Stomach (tissue), 8 donors: ENCODE measurements at regions not wholly inside any gene's neighbourhood (a gene's known extent, or its start where the extent isn't known, plus 50 kb on each side); places are given as distances from the start of the nearest gene placed in this dataset.
"Not testable (repeated sequence)": the region's sequence is repeated elsewhere in the genome, so short reads cannot be mapped to it uniquely, and the experiment has no call there.

Experiments
- DNase-seq, 2 donors: peaks; one replicate each; pipeline versions ENCODE4 v3.0.0 to v3.0.0-alpha.2; 2013 to 2019
- H3K27ac ChIP-seq, 5 donors: fragments of 200-600 bp in 4 of 5; sonication (generic) in 4 of 5; one replicate each; pipeline ENCODE4 v1.5.1; 2013 to 2019; ENCODE audit warnings: mild to moderate bottlenecking in 1 of 5, moderate library complexity in 1 of 5
- H3K27me3 ChIP-seq, 3 donors: fragments of 200-600 bp; sonication (generic); one replicate each; pipeline ENCODE4 v1.5.1; 2017 to 2019; ENCODE audit warnings: mixed run types in 1 of 3
- H3K36me3 ChIP-seq, 4 donors: fragments of 200-600 bp; sonication (generic); 1 replicate in 3 of 4; 2 replicates in 1 of 4; pipeline ENCODE4 v1.5.1; 2016 to 2019
- H3K4me1 ChIP-seq, 4 donors: fragments of 200-600 bp; sonication (generic); one replicate each; pipeline ENCODE4 v1.5.1; 2016 to 2019
- H3K4me3 ChIP-seq, 4 donors: fragments of 200-600 bp; sonication (generic) in 3 of 4; one replicate each; pipeline ENCODE4 v1.5.1; 2016 to 2019; ENCODE audit warnings: mild to moderate bottlenecking in 1 of 4
- H3K9me3 ChIP-seq, 4 donors: fragments of 200-600 bp; sonication (generic); one replicate each; pipeline ENCODE4 v1.5.1; 2016 to 2019
- EP300 ChIP-seq: sonication (generic); formaldehyde crosslinking; IDR thresholded peaks from one replicate; pipeline ENCODE4 v1.6.1; 2017; ENCODE audit warnings: antibody characterized with exemption
- POLR2A ChIP-seq, 4 donors: fragments of 450-650 bp; IDR thresholded peaks; one replicate each; pipeline ENCODE4 v1.6.1; 2016; ENCODE audit warnings: antibody characterized with exemption in 4 of 4, control low read depth in 2 of 4, mild to moderate bottlenecking in 1 of 4, moderate library complexity in 1 of 4
- POLR2AphosphoS5 ChIP-seq, 3 donors: sonication (generic); formaldehyde crosslinking; IDR thresholded peaks; one replicate each; pipeline ENCODE4 v1.6.1; 2016; ENCODE audit warnings: antibody characterized with exemption in 3 of 3
- WGBS, 5 donors: extraction: QIAGEN DNeasy Blood & Tissue Kit in 3 of 5; methylation state at CpG; one replicate each; pipeline versions ENCODE4 v1.1.5 to v1.1.7; 2013 to 2018; 5-methylcytosine and 5-hydroxymethylcytosine counted together
- intact Hi-C: fragments of 100-400 bp; cut with DNase I; formaldehyde crosslinking; loops from one replicate; pipeline ENCODE4 v1.15.1; 2023; ENCODE audit warnings: low total_unique reads
- TF ChIP-seq, protein P1 (sequence below), 7 experiments: fragments of 450-650 bp in 4 of 7; fragments of 200-600 bp in 3 of 7; sonication (generic) in 3 of 7; IDR thresholded peaks; one replicate each; pipeline ENCODE4 v1.5.1; 2016 to 2019; ENCODE audit warnings: antibody characterized with exemption in 7 of 7, control low read depth in 2 of 7, mild to moderate bottlenecking in 1 of 7
- donor health status: healthy with polysubstance abuse.
- donor health status: Bipolar disorder and iron deficiency.
- donor health status: healthy.

DNA sequence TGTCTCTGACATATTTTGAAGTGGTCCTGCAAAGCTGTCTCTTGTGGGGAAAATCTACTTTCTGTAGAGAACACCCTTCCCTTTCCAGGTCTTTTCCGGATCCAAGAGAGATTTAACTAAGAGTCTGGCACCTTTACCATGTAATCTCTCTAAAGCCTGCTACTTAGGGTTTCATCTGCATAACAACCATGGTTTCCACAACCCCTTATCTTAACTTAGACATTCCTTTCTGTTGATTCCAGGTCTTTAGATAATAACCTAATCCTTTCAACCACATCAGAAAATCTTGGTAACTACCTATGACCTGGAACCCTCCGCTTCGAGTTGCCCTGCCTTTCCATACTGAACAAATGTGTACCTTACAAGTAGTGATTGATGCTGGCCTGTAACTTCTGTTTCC lies 243.6 kb upstream of the PTER start:
- no peaks in the 10 kb centered on the region for H3K27me3 ChIP-seq
- no peaks in the 10 kb centered on the region for H3K4me1 ChIP-seq
- intact Hi-C loops, result no loop called here
- H3K27ac ChIP-seq, result no peak overlapping the region
- H3K4me3 ChIP-seq, result no peak overlapping the region
- no peaks in the 10 kb centered on the region for H3K36me3 ChIP-seq
- TF ChIP-seq POLR2A (IDR thresholded peaks at IDR 0.05) (no peak), EP300 (no peak), POLR2AphosphoS5 (IDR thresholded peaks at IDR 0.05) (no peak)
- TF ChIP-seq, protein P1, sequence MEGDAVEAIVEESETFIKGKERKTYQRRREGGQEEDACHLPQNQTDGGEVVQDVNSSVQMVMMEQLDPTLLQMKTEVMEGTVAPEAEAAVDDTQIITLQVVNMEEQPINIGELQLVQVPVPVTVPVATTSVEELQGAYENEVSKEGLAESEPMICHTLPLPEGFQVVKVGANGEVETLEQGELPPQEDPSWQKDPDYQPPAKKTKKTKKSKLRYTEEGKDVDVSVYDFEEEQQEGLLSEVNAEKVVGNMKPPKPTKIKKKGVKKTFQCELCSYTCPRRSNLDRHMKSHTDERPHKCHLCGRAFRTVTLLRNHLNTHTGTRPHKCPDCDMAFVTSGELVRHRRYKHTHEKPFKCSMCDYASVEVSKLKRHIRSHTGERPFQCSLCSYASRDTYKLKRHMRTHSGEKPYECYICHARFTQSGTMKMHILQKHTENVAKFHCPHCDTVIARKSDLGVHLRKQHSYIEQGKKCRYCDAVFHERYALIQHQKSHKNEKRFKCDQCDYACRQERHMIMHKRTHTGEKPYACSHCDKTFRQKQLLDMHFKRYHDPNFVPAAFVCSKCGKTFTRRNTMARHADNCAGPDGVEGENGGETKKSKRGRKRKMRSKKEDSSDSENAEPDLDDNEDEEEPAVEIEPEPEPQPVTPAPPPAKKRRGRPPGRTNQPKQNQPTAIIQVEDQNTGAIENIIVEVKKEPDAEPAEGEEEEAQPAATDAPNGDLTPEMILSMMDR (IDR thresholded peaks at IDR 0.05), result no peak
- WGBS, 5 donors, result 43 to 65% (median 53%) methylated on average over 3 of the region's 3 CpGs
- no peak for DNase-seq
- no peaks in the 10 kb centered on the region for H3K9me3 ChIP-seq

DNA sequence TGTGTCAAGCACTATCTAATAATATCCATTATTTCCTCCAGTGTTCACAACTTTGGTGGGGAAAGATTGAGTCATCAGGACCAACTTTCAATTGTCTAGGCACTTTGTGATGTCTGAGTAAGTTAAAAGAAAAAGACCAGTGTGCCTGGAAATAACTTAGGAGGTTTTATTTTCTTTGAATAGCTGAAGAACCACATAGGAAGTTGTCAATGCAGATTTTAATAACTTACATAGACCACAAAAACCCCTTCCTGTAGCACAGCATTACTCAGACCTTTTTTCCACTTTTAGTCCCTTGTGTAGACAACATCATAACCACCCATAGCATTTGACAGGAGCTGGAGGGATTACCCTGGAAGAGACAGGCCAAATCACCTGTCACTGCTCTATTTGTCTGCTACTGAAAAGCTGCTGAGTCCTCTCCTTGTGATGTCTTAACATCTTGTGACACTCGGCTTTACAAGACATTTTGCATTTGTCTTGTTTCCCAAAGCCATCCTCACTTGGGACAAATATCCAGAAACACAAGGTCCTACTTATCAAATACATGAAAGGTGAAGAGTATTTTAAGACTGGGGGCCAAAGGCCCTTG lies 241.5 kb upstream of the PTER start:
- TF ChIP-seq POLR2AphosphoS5 (IDR thresholded peaks at IDR 0.05), result no peak
- TF ChIP-seq, protein P1 (IDR thresholded peaks at IDR 0.05), result no peak
- TF ChIP-seq EP300, result no peak
- TF ChIP-seq POLR2A (IDR thresholded peaks at IDR 0.05), result no peak
- H3K4me1 ChIP-seq, result no peaks in the 10 kb centered on the region
- 46 to 78% (median 67%) methylated on average over 1 of the region's 1 CpG for WGBS, 5 donors
- H3K9me3 ChIP-seq, result no peaks in the 10 kb centered on the region
- H3K4me3 ChIP-seq, result no peak overlapping the region
- no peak overlapping the region for H3K27ac ChIP-seq
- no peaks in the 10 kb centered on the region for H3K36me3 ChIP-seq
- H3K27me3 ChIP-seq, result no peaks in the 10 kb centered on the region
- intact Hi-C loops, result no loop called here
- DNase-seq, result no peak

DNA sequence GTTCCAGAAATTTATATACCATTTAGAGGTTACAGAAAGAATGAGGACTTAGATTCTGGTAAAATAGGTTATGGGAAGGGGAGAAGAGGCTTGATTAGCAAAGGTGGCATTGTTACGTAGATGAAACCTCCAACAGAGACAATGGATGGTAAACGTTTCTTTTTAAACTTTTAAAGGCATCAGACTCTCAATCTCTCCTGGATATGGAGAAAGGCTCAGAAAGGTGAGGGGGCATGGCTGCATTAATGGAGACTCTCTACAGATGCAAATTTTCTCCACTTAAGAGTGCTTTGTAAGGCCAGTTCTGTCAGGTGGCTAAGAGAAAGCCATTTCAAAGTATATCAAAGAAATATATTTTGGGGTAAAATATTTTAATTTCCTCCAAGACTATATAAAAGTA lies 240.9 kb upstream of the PTER start:
- intact Hi-C loops, result no loop called here
- no peaks in the 10 kb centered on the region for H3K27me3 ChIP-seq
- H3K27ac ChIP-seq, result no peak overlapping the region
- no peak for DNase-seq
- no peaks in the 10 kb centered on the region for H3K36me3 ChIP-seq
- no peaks in the 10 kb centered on the region for H3K4me1 ChIP-seq
- WGBS, 5 donors, result 53 to 71% (median 64%) methylated on average over 2 of the region's 2 CpGs
- H3K4me3 ChIP-seq, result no peak overlapping the region
- no peak for TF ChIP-seq POLR2A (IDR thresholded peaks at IDR 0.05)
- TF ChIP-seq POLR2AphosphoS5 (IDR thresholded peaks at IDR 0.05), result no peak
- TF ChIP-seq, protein P1 (IDR thresholded peaks at IDR 0.05), result no peak
- TF ChIP-seq EP300, result no peak
- H3K9me3 ChIP-seq, result no peaks in the 10 kb centered on the region

DNA sequence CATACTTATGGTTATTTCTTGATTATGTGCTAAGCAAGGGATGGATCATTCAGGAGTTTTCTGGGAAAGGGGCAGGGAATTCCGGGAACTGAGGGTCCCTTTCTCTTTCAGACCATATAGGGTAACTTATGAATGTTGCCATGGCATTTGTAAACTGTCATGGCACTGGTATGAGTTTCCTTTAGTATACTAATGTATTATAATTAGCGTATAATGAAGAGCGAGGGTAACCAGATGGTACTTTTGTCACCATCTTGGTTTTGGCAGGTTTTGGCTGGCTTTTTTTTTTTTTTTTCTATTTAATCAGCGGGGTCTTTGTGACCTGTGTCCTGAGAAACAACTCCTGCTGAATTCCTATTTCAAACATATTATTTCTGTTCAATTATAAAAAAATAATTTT lies 237.6 kb upstream of the PTER start:
- Histone ChIP-seq H3K4me1 (no peaks in the 10 kb centered on the region), H3K9me3 (no peaks in the 10 kb centered on the region), H3K27ac (no peak overlapping the region), H3K36me3 (no peaks in the 10 kb centered on the region), H3K27me3 (no peaks in the 10 kb centered on the region), H3K4me3 (no peak overlapping the region)
- intact Hi-C loops, result no loop called here
- no peak for TF ChIP-seq POLR2AphosphoS5 (IDR thresholded peaks at IDR 0.05)
- no peak for TF ChIP-seq POLR2A (IDR thresholded peaks at IDR 0.05)
- no peak for TF ChIP-seq EP300
- TF ChIP-seq, protein P1 (IDR thresholded peaks at IDR 0.05), result no peak
- 86 to 95% (median 89%) methylated on average over 4 of the region's 4 CpGs for WGBS, 5 donors
- DNase-seq, result no peak

DNA sequence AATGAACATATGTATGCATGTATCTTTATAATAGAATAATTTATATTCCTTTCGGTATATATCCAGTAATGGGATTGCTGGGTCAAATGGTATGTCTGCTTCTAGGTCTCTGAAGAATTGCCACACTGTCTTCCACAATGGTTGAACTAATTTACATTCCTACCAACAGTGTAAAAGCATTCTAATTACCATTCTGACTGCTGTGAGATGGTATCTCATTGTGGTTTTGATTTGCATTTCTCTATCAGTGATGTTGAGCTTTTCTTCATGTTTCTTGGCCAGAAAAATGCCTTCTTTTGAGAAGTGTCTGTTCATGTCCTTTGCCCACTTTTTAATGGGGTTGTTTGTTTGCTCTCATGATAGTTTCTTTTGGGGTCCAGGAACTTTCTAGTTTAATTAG lies 213.2 kb upstream of the PTER start:
- H3K36me3 ChIP-seq, intact Hi-C loops, DNase-seq, H3K4me1 ChIP-seq, H3K27ac ChIP-seq, H3K27me3 ChIP-seq, H3K4me3 ChIP-seq: not testable (repeated sequence)
- peaks cover 3 to 32% (median 26%) of the 10 kb centered on the region in 4 donors for H3K9me3 ChIP-seq
- WGBS, 5 donors, result 92 to 97% (median 94%) methylated on average over 1 of the region's 1 CpG
